ENCODE measurements at regions not wholly inside any gene's neighbourhood (a gene's known extent, or its start where the extent isn't known, plus 50 kb on each side); places are given as distances from the start of the nearest gene placed in this dataset.
A peak's percentile ranks its signal among the peaks of the same experiment; 100 is the strongest.
"Not testable (repeated sequence)": the region's sequence is repeated elsewhere in the genome, so short reads cannot be mapped to it uniquely, and the experiment has no call there.

DNA sequence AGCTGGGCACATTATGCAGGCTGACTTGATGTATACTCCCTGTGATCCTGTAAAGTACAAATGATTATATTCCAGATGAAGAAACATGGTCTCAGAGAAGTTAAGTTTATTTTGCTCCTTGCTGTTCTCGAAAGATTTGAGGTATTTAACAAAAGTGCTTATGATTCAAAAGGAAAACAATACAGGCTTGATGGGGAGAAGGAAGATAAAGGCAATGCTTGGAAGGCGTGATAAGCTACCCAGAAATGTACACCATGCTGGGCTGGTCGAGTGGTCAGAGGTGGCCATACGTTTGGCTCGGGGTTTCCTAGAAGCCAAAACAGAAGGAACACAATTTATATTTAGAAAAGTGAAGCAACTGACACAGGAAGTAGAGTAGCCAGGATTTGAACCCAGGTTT lies 201.0 kb downstream of the KTN1 start:
- no peak overlapping the region for H3K27ac ChIP-seq
- TF ChIP-seq CTCF (IDR thresholded peaks at IDR 0.05) (no peak), POLR2A (IDR thresholded peaks at IDR 0.05) (no peak)
- no peak for ATAC-seq

DNA sequence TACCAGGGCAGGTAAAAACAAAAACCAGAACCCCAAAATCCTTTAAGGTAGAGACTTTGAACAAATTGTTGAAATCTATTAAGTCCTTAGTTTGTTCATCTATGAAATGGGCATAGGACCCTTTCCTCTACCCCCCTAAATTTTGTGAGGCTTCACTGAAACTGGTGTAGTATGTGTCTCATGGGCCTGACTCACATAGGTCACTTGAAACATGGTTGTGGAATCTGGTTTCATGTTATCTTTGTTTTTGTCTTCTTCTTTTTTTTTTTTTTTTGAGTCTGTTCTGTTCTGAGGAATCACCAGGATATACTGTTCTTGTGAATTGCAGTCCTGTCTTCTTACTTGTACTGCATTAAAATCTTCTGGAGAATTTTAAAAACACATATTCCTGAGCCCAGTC lies 202.2 kb downstream of the KTN1 start:
- Histone ChIP-seq H3K27ac (no peak overlapping the region), H3K4me1 (no peaks in the 10 kb centered on the region), H3K4me3 (no peak overlapping the region), H3K36me3 (no peaks in the 10 kb centered on the region), H3K27me3 (no peaks in the 10 kb centered on the region), H3K9me3 (no peaks in the 10 kb centered on the region)
- DNase-seq, result no peak
- ATAC-seq, result no peak
- intact Hi-C loops (cut with DNase I), result no loop called here
- TF ChIP-seq CTCF (IDR thresholded peaks at IDR 0.05) (no peak), POLR2A (IDR thresholded peaks at IDR 0.05) (no peak)

More for the DNA sequence above, 201.0 kb downstream of the KTN1 start:
- Histone ChIP-seq H3K9me3 (no peaks in the 10 kb centered on the region), H3K4me1 (no peaks in the 10 kb centered on the region), H3K4me3 (no peak overlapping the region), H3K36me3 (no peaks in the 10 kb centered on the region), H3K27me3 (no peaks in the 10 kb centered on the region)
- intact Hi-C loops (cut with DNase I), result no loop called here
- 69% methylated on average over 5 of the region's 5 CpGs for WGBS (ENCODE audit: insufficient coverage, low coverage, low lambda C conversion rate, missing lambda C conversion rate)
- DNase-seq, result no peak

DNA sequence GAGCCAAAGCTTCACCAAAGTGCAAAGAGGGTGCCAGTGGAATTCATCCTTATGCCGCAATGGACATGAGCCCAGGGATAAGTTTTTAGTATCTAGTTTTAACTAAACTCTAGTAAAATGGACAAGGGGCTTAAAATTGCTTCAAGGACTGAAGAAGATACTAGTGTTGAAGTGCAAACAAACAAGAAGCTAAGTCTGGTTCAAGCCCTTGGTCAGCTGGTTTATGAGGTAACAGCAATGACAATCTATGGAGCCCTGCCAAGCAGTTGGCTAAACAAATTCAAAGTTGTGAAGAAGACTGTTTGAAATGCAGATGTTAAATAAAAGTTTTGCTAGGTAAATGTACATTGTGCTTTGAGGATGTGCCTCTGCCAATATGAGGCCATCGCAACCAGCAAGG lies 209.4 kb downstream of the KTN1 start:
- Histone ChIP-seq H3K9me3 (no peaks in the 10 kb centered on the region), H3K27ac (no peak overlapping the region), H3K4me3 (no peak overlapping the region), H3K27me3 (no peaks in the 10 kb centered on the region), H3K36me3 (no peaks in the 10 kb centered on the region), H3K4me1 (no peaks in the 10 kb centered on the region)
- intact Hi-C loops (cut with DNase I), result no loop called here
- no peak for DNase-seq
- TF ChIP-seq POLR2A (IDR thresholded peaks at IDR 0.05) (no peak), CTCF (IDR thresholded peaks at IDR 0.05) (no peak)
- ATAC-seq, result peak in 1 of 4 donors; percentile 25
- 94% methylated on average over 2 of the region's 2 CpGs for WGBS (ENCODE audit: insufficient coverage, low coverage, low lambda C conversion rate, missing lambda C conversion rate)

DNA sequence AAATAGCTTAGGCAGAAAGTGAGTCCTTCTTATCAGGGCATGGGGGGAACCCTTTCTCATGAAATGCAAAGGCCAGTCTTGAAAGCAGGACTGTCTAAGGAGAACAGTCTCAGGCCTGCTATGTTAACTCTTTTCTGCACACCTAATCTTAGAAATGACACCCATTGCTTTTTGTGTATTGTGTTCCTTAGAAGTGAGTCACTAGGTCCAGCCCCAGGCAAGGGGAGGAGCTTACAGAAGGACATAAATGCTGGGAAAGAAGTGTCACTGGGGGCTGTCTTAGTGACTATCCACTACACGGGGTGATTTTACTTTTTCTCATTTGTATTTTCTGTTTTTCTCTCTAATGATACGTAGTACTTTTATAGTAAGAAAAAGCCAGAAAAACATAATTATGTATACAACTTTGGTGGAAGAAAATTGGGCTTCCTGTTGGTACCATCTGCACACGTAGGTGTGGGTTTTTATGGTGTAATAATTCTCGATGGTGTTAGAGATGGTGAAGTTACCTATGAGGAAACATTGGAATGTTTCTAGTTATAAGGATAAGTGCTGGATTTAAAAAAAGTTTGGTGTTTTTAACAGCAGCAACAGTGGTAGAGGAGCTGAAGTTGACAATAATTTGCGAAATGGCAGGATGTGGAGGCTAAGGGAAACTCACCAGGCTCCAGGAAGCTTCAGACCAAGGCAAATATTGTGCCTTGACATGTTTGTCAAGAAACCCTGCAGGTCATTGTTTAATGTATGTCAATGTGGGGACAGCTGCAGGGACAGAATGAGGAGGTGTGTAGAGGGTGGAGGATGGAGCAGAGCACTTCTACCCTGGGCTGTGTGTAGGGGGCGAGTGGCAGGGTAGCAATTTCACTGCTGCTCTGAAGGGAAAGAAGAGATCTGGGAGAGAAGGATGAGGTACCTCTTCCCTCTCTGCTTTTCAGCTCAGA lies 214.9 kb downstream of the KTN1 start:
- Histone ChIP-seq H3K36me3 (no peaks in the 10 kb centered on the region), H3K27me3 (no peaks in the 10 kb centered on the region), H3K4me1 (no peaks in the 10 kb centered on the region), H3K9me3 (no peaks in the 10 kb centered on the region), H3K4me3 (no peak overlapping the region), H3K27ac (no peak overlapping the region)
- TF ChIP-seq POLR2A (IDR thresholded peaks at IDR 0.05) (no peak), CTCF (IDR thresholded peaks at IDR 0.05) (no peak)
- 55% methylated on average over 6 of the region's 6 CpGs for WGBS (ENCODE audit: insufficient coverage, low coverage, low lambda C conversion rate, missing lambda C conversion rate)
- DNase-seq (no peak), ATAC-seq (no peak)
- intact Hi-C loops (cut with DNase I), result no loop called here

- H3K27me3 ChIP-seq; H3K9me3 ChIP-seq; H3K36me3 ChIP-seq; H3K4me3 ChIP-seq; DNase-seq; H3K27ac ChIP-seq; intact Hi-C loops (cut with DNase I); H3K4me1 ChIP-seq; ATAC-seq: not testable (repeated sequence)
- WGBS (ENCODE audit: insufficient coverage, low coverage, low lambda C conversion rate, missing lambda C conversion rate), result 87% methylated on average over 3 of the region's 3 CpGs
Measured at GRCh38 chr14:55796513-55796912, 216.5 kb downstream of the KTN1 start.
